Transverse colon (tissue), 4 donors: ENCODE measurements at regions not wholly inside any gene's neighbourhood (a gene's known extent, or its start where the extent isn't known, plus 50 kb on each side); places are given as distances from the start of the nearest gene placed in this dataset.

ENCODE experiments used
- CTCF ChIP-seq, 5 experiments: fragments of 200-600 bp in 3 of 5; fragments of 450-650 bp in 2 of 5; sonication (generic) in 3 of 5; IDR thresholded peaks; 1 replicate in 2 of 5; 2 replicates in 3 of 5; pipeline ENCODE4 v1.5.1; 2016 to 2017; ENCODE audit warnings: antibody characterized with exemption in 5 of 5, inconsistent platforms in 3 of 5, mild to moderate bottlenecking in 2 of 5, moderate library complexity in 1 of 5
- POLR2AphosphoS5 ChIP-seq, 3 donors: sonication (generic); formaldehyde crosslinking; IDR thresholded peaks; one replicate each; pipeline ENCODE4 v1.6.1; 2016; ENCODE audit warnings: antibody characterized with exemption in 3 of 3

- no peak for TF ChIP-seq CTCF (IDR thresholded peaks at IDR 0.05)
- no peak for TF ChIP-seq POLR2AphosphoS5 (IDR thresholded peaks at IDR 0.05)
These were observed 97.6 kb upstream of the FOXN3 start for GRCh38 chr14:89514601-89515000.
